Activated T-cell treated with anti-CD3 and anti-CD28 coated beads, Interleukin-2, amount 50 U/mL, for 1 hour (primary cell): ENCODE measurements at regions not wholly inside any gene's neighbourhood (a gene's known extent, or its start where the extent isn't known, plus 50 kb on each side); places are given as distances from the start of the nearest gene placed in this dataset.
"Not testable (repeated sequence)": the region's sequence is repeated elsewhere in the genome, so short reads cannot be mapped to it uniquely, and the experiment has no call there.

ENCODE experiments used
- DNase-seq: peaks from one replicate; pipeline ENCODE4 v3.0.0-alpha.2; 2020

DNA sequence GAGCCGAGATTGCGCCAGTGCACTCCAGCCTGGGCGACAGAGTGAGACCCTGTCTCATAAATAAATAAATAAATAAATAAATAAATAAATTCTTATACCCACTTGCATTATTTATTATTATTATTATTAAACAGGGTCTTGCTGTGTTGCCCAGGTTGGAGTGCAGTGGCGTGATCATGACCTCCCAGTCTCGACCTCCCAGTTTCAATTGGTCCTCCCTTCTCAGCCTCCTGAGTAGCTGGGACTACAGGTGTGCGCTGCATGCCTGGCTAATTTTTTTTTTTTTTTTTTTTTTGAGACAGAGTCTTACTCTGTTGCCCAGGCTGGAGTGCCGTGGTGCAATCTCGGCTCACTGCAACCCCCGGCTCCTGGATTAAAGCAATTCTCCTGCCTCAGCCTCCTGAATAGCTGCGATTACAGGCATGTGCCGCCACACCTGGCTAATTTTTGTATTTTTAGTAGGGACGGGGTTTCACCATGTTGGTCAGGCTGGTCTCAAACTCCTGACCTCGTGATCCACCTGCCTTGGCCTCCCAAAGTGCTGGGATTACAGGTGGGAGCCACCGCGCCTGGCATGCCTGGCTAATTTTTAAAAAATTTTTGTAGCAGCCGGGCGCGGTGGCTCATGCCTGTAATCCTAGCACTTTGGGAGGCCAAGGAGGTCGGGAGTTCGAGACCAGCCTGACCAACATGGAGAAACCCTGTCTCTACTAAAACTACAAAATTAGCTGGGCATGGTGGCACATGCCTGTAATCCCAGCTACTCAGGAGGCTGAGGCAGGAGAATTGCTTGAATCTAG is 150.2 kb downstream of the SEC14L1 start:
- DNase-seq, result not testable (repeated sequence)

DNA sequence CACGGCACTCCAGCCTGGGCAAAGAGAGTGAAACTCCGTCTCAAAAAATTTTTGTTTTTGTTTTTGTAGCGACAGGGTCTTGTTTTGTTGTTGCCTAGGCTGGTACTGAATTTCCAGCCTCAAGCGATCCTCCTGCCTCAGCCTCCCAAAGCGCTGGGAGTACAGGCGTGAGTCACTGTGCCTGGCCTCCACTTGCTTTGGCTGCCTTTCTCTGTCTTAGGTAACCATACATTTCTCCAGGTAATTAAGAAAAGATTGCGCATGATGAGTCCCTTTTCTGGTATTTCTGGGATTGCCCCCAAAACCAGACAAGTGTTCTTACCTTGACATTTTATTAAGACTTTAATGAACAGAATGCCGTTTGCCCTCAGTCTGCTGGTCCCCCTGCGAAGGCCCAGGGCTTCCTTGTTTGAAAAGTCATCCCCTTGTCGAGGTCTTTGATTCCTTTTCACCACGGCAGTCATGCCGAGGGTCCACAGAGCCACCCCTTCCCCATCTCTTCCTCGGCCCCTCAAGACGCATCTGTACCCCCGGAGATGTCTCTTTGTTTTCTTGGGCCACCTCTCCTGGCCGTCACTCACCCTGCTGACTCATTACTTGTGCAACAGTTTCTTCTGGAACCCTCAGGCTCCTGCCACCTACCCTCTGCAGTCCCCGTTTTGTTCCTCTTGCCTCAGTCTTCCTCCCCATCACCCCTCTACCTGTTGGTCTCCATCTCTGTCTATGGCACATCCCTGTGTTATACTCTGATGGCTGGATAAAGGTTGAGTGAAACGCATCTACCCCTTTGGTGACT is 151.0 kb downstream of the SEC14L1 start:
- no peak for DNase-seq

DNA sequence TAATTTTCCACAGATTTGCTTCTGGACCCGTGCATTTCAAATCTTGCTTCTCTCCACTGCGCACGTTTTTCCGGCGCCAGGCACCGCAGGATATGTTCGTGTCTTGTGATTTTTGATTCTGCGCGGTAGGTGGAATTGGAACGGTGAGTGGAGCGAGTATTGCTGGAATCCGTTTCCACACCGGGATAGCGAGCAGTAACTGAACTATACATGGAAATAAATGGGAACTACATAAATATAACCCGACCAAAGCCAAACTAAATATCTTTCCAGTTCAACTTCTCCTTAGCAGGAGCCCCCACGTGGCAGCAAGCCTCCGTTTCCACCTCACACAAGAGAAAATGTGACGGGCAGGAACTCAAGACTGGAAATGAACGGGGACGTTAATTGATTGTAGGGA is 154.0 kb downstream of the SEC14L1 start:
- no peak for DNase-seq

DNA sequence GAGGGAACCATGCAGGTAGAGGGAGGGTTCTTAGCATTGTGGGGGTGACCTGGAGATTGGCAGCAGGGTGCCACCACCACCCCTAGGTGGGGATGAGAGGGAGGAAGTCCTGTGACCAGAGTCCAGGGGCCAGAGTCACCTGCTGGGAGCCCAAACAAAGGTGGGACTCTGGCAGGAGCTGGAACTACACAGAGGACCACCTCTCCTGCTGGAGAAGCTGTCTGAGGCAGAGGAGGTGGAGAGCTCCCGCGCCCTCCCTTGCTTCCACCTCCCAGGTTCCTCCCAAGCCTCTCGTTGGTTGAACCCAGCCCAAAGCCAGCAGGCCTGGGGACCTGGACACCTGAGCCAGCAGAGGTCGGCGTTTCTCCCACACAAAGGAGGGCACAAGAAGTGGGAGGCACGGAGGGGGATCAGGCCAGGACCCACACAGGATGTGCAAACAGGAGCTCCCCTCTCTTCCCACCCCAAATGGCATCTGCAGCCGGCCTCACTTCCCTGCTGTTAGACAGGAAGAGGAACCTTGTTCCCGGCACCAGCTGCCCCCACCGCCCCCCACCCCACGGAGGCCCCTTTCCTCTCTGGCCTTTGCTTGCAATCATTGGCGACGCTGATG is 154.6 kb downstream of the SEC14L1 start:
- DNase-seq, result no peak

DNA sequence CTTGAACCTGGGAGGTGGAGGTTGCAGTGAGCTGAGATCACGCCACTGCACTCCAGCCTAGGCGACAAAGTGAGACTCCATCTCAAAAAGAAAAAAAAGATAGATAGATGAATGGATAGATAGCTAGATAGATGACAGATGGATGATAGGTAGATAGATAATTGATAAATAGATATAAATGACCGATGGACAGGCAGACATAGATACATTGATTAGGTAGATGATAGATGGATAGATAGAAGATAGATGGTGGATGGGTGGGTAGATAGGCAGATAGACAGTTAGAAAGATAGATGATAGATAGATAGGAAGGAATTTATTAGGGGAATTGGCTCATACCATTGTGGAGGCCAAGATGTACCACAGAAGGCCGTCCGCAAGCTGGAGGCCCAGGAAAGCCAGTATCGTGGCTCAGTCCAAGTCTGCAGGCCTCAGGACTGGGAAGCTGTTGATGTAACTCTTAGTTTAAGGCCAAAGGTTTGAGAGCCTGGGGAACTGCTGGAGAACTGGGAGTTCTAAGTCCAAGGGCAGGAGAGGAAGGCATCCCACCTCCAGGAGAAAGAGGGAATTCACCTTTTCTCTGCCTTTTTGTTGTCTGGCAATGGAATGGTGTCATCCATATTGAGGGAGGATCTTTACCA is 156.1 kb downstream of the SEC14L1 start:
- DNase-seq, result no peak

DNA sequence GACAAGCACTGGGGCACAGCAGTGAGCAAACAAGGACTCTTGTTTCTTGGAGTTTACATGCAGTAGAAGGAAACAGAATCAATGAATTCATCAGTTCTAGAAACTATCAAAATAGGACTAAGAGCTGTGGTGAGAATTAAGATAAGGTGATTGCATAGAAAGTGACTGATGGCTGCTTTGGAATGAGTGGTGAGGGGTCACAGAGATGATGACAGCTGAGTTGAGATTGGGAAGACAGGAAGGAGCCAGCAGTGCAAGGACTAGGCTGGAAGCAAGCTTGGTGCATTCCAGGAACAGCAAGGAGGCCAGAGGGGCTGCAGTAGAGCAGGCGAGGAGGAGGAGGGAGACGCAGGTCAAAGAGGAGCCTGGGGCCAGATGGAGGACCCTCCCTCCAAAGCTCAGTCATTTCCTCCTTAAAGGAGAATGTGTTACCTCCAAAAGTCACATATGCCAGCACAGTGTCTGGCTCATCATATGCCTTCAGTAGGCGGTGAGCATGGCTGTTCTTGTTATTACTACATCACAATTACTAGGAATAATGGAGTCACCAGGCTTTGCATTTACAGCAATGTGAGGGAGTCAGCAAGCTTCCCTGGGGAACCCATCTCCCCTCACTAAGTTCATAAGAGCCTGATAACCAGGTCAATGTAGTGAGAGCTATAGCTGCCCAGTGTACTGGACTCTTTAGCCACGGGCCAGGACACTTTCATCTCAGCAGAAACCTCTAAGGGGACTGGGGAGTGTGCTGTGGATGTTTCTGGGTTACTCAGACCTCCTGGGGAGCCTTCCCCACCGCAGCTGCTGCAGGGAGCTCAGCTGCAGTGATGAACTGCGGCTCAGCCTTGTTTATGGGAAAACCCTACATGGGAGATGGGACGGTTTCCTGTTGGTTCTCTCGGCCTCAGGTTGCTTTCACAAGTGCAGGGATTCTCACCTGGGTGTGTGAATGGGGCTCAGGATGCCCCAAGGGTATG is 157.2 kb downstream of the SEC14L1 start:
- no peak for DNase-seq

DNA sequence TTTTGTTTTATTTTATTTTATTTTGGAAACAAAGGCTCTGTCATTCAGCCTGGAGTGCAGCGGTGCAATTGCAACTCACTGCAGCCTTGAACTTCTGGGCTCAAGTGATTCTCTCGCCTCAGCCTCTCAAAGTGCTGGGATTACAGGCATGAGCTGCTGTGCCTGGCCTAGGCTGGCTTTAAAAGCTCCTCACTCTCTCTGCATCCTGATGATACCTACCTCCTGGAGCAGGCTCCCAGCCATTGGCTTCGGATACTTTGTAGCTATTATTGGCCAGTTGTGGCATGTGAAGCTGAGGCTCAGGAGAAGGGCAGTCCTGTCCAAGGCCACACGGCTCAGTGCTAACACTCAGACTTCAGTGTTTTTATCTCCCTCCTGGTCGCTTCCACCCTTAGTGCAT is 158.0 kb downstream of the SEC14L1 start:
- DNase-seq, result no peak

DNA sequence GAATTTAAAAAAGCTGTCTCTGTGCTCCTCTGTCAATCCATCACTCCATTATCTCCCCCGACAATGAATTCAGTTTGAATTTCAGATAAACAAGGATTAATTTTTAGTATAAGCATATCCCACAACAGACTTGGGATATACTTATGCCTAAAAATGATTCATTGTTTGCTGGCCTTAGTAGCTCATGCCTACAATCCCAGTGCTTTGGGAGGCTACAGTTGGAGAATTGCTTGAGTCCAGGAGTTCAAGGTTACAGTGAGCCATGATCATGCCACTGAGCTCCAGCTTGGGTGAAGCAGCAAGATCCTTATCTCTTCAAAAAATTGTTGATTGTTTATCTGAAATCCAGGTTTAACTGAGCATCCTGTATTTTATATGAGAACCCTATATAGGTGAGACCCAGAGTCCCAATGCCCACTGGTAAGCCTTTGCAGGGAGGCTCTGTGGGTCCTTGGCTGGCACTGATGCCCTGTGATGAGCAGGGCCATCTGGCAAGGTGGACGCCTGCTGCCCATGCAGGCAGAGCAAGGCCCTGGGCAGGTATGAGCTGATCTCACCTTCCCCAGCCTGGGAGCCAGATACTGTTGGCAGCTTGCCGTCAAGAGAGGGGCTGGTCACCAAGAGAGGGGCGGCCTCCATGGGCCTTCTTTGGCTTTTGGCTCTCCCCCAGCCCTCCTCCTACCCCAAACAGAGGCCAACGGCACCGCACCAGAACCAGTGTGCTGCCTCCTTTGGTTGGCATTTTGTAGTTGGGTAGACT is 158.7 kb downstream of the SEC14L1 start:
- DNase-seq, result no peak

DNA sequence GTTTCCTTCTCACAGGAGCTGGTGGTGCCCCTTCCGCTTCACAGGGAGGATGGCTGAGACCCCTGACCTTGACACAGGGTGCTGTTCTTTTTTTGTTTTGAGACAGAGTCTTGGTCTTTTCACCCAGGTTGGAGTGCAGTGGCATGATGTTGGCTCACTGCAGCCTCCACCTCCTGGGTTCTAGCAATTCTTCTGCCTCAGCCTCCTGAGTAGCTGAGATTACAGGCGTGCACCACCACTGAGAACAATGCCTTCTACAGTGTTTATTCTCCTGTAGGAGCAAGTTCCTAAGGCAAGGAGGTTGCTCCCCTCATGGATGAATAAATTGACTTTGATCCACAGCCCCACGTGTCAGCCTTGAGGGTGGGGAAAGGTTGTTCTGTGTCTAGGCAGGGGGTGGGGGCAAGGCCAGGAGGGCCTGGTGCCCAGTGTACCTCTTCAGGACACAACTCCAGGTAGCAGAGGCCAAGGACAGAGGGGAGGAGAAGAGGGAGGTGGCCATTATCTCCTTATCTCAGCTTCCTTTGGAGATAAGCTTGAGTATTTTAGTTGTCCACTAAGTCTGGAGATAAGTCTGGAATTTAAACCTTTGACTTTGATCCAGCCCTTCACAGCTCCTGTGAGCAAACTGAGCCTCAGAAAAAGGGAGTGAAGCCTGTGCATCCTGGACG is 159.4 kb downstream of the SEC14L1 start:
- DNase-seq, result no peak

DNA sequence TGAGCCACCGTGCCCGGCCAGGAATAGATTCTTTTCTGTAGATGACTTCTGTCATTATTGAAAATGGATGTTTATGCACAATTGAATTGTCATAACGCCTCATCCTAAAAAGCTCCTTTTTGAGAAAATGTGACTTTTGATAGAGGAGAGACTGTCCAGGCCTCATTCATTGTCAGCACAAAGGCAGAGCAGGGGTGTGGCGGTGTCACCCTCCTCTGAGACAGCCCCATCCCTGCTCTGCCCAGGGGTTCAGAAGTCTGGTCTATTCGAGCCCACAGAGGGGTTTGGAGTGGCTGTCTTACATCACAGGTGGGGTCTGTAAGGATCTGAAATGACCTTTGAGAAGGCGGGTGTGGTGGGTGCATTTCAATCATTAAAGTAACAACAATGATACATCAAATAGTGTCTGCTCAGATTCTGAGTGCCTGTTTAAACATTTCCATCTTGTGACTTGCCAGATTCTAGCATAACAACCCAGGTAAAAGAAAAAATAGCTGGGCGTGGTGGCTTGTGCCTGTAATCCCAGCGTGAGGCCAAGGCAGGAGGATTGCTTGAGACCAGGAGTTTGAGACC is 161.0 kb downstream of the SEC14L1 start:
- DNase-seq, result no peak

DNA sequence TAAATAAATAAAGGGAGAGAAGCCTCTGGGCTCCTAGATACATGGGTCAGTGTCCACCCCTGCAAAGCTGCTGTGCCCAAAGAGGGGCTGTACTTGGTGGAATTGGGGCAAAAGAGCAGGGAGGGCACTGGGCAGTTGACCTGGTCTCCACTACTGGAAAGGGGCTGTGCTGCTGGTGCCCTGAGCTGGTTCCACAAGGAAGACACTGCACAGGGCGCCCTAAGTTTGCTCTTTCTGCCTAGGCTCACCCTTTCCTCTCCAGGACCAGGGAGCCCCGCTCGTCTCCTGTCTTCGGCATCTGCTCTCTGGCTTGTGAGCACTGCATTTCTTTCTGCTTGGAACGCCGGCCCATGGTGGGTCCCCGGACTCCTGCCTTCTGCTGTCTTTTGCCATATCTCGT is 161.9 kb downstream of the SEC14L1 start:
- no peak for DNase-seq

DNA sequence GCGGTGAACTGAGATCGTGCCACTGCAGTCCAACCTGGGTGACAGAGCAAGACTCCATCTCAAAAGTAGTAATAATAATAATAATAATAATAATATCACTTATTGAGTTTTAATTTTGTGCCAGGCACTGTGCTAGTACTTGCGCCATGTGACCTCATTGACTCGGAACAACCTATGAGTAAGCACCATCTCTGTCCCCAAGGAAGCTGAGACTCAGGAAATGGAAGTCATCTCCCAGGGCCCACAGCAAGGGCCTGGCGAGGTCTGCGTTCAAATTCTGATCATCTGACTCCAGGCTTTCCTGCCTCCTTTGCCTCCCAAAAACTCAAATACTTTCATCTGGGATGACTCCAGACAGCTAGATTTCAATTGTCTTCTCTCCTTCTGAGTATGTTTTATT is 162.9 kb downstream of the SEC14L1 start:
- no peak for DNase-seq

DNA sequence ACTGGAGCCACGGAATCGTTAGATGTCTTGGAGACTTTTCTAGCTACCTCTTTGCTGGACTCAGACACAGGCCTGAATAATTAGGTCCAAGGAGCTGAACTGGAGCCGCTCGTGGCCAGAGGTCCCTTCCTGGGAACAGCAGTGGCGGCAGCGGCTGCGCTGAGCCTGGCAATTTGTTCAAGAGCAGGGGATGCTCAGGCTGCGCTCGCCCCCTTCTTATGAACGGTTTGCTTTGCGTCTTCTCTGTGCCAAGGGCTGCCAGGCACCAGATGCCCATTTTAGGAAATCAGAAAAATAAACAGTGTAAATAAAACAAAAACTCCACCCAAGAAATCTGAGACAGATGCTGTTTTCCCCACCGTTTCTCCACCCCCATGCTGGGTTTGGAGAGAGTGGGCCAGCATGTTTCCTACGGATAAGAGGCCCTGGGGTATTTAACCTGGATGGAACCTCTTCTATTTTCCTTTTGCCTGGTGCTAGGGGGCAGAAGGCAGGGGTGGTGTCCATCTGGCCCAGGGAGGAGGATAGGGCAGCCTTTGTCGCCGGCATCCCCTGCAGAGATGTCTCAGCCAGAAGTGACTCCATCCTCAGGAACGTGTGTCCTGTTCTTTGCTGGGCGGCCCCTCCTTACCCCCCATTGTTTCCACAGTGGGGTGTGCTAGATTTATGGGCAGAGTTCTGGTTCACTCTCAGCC is 163.4 kb downstream of the SEC14L1 start:
- no peak for DNase-seq

DNA sequence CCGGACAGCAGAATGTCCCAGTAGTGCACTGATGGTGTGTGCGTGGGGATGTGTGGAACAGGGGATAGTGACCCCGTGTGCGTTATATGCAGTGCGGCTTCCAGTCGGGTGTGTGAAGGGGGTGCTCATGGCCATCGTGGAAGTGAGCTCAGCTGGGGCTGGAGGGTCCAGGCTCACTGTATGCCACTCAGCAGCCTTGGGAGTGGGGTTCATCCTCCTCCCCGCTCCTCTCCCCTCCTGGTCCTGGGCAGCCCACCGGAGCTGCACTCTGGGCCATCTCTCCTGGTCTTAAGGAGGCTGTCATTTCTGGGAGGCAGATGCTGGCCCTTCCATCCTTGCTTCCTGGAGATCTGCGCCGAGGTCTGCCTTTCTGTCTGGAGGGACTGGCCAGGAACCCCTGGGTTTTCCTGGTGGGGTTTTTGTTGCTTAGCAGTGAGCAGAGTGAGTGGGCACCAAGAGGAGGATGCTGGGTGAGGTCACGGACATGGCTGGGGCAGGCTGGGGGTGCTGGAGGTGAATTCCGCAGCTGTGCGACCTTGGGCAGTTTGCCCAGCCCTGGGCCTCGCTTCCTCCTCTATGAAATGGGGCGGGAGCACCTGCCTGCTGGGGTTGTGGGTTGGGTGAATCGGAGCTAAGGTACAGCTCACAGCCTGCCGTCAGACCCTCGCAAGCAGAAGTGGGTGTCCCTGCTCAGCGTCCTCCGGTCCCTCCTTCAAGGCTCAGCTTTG is 164.1 kb downstream of the SEC14L1 start:
- DNase-seq, result no peak

DNA sequence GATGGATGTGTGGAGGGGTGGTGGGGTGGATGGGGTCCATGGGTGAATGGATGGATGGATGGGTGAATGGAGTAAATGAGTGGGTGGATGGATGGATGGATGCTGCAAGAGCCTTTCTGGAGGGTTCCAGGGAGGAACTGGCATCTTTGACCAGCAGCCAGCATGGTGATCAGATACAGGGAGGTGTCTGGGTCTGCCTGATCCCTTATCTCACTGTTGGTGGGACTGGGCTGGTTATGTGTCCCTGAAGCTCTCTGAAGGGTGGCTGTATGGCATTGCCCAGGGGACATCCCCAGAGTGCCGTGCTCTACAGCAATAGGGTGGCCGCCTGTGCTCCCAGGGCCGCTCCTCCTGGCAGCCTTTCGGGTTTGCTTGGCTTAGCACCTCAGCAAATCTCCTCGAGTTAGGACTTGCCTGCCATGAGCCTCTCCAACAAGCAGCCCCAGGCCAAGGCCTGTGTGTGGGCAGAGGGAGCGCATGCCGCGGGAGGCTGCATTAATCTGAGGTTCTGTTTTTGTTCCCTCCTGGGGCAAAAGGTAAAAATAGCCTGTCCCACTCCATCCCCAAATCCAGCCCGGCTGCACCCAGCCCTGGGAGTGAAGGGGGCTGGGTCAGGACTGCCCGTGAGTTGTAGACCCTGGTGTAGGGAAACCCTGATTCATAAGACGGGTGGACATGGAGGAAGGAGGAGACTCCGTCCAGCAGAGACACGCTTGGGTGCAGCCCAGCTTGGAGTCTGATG is 165.4 kb downstream of the SEC14L1 start:
- DNase-seq, result no peak

DNA sequence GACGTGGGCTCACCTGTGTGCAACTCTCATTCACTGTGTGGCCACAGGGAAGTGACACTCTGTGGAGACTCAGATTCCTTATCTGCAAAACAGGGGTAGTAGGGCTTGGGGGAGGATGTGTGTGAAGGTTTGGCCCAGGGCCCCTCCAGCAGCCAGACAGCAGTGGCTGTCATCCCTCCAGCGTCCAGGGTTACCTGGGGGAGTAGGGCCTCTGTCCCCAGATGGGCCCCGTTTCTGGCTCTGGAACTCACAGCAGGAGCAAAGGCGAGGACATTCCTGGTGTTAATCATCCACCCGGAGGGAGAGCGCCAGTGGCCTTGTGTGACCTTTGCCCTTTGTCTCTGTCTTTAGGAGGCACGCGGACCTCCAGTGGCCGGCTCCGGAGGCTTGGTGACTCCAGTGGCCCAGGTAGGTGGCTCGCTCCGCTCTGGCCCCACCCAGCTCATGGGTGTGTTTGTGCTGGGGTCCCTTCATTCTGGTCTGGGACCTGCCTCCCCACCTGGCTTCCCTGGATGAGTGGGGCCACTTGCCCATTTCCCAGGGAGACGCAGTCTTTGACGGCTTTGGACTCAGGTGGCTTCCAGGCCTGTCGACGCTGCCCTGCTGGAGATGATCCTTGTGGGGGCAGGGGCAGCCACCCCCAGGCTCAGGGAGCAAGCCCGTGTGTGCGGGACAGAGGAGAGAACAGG is 166.2 kb downstream of the SEC14L1 start:
- no peak for DNase-seq

DNA sequence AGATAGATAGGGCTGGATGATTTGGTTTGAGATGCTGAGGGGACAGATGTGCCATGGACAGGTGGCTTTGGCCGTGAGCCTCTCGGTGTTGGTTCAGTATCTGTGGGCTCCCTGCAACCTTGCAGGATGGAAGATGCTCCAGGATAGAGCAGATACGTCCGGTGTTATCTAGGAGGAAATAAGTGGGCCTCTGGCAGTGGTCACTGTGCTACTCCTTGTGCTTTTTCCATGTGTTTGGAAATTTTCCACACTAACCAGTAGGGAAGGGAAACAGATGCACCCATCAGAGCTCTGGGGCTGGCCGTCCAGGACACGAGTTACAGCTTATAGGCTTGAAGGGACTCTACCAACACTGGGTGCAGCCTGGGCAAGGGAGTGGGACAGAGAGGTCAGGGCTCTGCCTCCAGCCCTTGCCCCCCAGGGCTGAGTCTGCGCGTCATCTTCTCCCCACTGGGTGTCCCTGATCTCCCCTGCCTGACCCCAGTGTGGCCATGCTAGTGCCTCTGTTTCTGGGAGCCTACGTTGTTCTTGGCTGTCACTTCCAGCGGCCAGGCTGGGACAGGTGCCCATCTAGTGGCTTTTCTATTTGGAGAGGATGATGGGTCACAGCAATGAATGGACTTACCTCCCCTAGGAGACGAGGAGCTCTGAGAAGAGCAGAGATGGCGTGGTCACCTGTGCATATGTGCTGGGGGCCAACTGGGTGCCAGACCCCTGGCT is 166.9 kb downstream of the SEC14L1 start:
- no peak for DNase-seq
